K562 (cell line): ENCODE measurements at regions not wholly inside any gene's neighbourhood (a gene's known extent, or its start where the extent isn't known, plus 50 kb on each side); places are given as distances from the start of the nearest gene placed in this dataset.

Source experiments
- CTCF ChIP-seq, 3 experiments: IDR thresholded peaks in 2 of 3; conservative IDR thresholded peaks in 1 of 3; 2 replicates each; pipeline ENCODE4 v1.5.1; 2011 to 2012; ENCODE audit warnings: low read length in 3 of 3, mild to moderate bottlenecking in 3 of 3, control low read depth in 2 of 3, improper control_type of control experiment in 1 of 3, inconsistent platforms in 1 of 3, low read depth in 1 of 3, mixed read lengths in 1 of 3, moderate library complexity in 1 of 3; ENCODE audit not compliant: insufficient read depth in 2 of 3
- EP300 ChIP-seq: IDR thresholded peaks from 2 replicates; pipeline ENCODE4 v1.6.1; 2012; ENCODE audit warnings: low read length, improper control_type of control experiment

GRCh38 chr6:147653631-147654030, 145.1 kb downstream of the SAMD5 start:
- TF ChIP-seq CTCF (IDR thresholded peaks at IDR 0.05 in 2 of 3, conservative IDR thresholded peaks at IDR 0.05 in 1 of 3; ENCODE audit: insufficient read depth in 2 of 3, low read depth in 1 of 3, low read length in 3 of 3): no peak
- no peak for TF ChIP-seq EP300
